ENCODE measurements at regions not wholly inside any gene's neighbourhood (a gene's known extent, or its start where the extent isn't known, plus 50 kb on each side); places are given as distances from the start of the nearest gene placed in this dataset.

- TF ChIP-seq CTCF (IDR thresholded peaks at IDR 0.05; ENCODE audit: insufficient read depth, low read depth, low read length, missing control alignments): no peak
- DNase-seq (ENCODE audit: low read depth): no peak
- H3K4me3 ChIP-seq (ENCODE audit: low read length): no peak overlapping the region
Measured at GRCh38 chr14:101276309-101277091, 284.8 kb upstream of the DIO3 start.

- no peak overlapping the region for H3K4me3 ChIP-seq (ENCODE audit: low read length)
- no peak for DNase-seq (ENCODE audit: low read depth)
- TF ChIP-seq CTCF (IDR thresholded peaks at IDR 0.05; ENCODE audit: insufficient read depth, low read depth, low read length, missing control alignments): no peak
Measured at GRCh38 chr14:101282418-101282817, 278.9 kb upstream of the DIO3 start.

GRCh38 chr14:101284711-101285110 is 276.6 kb upstream of the DIO3 start:
- no peak overlapping the region for H3K4me3 ChIP-seq (ENCODE audit: low read length)
- no peak for TF ChIP-seq CTCF (IDR thresholded peaks at IDR 0.05; ENCODE audit: insufficient read depth, low read depth, low read length, missing control alignments)
- no peak for DNase-seq (ENCODE audit: low read depth)

- TF ChIP-seq CTCF (IDR thresholded peaks at IDR 0.05; ENCODE audit: insufficient read depth, low read depth, low read length, missing control alignments): no peak
- no peak for DNase-seq (ENCODE audit: low read depth)
- no peak overlapping the region for H3K4me3 ChIP-seq (ENCODE audit: low read length)
Measured at GRCh38 chr14:101286271-101287018, 274.9 kb upstream of the DIO3 start.

GRCh38 chr14:101288436-101289229 is 272.7 kb upstream of the DIO3 start:
- no peak for DNase-seq (ENCODE audit: low read depth)
- no peak overlapping the region for H3K4me3 ChIP-seq (ENCODE audit: low read length)
- TF ChIP-seq CTCF (IDR thresholded peaks at IDR 0.05; ENCODE audit: insufficient read depth, low read depth, low read length, missing control alignments): no peak

- H3K4me3 ChIP-seq (ENCODE audit: low read length): no peak overlapping the region
- DNase-seq (ENCODE audit: low read depth): no peak
- no peak for TF ChIP-seq CTCF (IDR thresholded peaks at IDR 0.05; ENCODE audit: insufficient read depth, low read depth, low read length, missing control alignments)
Measured at GRCh38 chr14:101289230-101289690, 272.0 kb upstream of the DIO3 start.

Measured in epithelial cell of esophagus (primary cell).